T-helper 1 cell treated with Interleukin-12 subunit alpha and Interleukin-12 subunit beta and Interleukin-4 antibody, amounts not matched to agents 30 μg/mL and 1 μg/mL, for 36 hours (primary cell): ENCODE measurements at regions not wholly inside any gene's neighbourhood (a gene's known extent, or its start where the extent isn't known, plus 50 kb on each side); places are given as distances from the start of the nearest gene placed in this dataset.

Experiments used
- H3K27ac Mint-ChIP-seq: one replicate; pipeline ENCODE4 v1.8.0; 2021; ENCODE audit warnings: mild to moderate bottlenecking, mixed read lengths
- H3K27me3 Mint-ChIP-seq: one replicate; pipeline ENCODE4 v1.8.0; 2021; ENCODE audit warnings: low read depth, mixed read lengths
- H3K36me3 Mint-ChIP-seq: one replicate; pipeline ENCODE4 v1.8.0; 2021; ENCODE audit warnings: low read depth, mixed read lengths
- H3K4me1 Mint-ChIP-seq: one replicate; pipeline ENCODE4 v1.8.0; 2021; ENCODE audit warnings: low read depth, mixed read lengths
- H3K4me3 Mint-ChIP-seq: one replicate; pipeline ENCODE4 v1.8.0; 2021; ENCODE audit warnings: mild to moderate bottlenecking, moderate library complexity, mixed read lengths
- H3K9me3 Mint-ChIP-seq: one replicate; pipeline ENCODE4 v1.8.0; 2021; ENCODE audit warnings: mixed read lengths

- H3K27me3 Mint-ChIP-seq, result peaks cover 4% of the 10 kb centered on the region
- no peak overlapping the region for H3K27ac Mint-ChIP-seq
- no peaks in the 10 kb centered on the region for H3K4me1 Mint-ChIP-seq
- H3K4me3 Mint-ChIP-seq, result no peak overlapping the region
- H3K36me3 Mint-ChIP-seq, result no peaks in the 10 kb centered on the region
- no peaks in the 10 kb centered on the region for H3K9me3 Mint-ChIP-seq
Measured at GRCh38 chr19:30679153-30679702, 307.0 kb downstream of the ZNF536 start.

DNA sequence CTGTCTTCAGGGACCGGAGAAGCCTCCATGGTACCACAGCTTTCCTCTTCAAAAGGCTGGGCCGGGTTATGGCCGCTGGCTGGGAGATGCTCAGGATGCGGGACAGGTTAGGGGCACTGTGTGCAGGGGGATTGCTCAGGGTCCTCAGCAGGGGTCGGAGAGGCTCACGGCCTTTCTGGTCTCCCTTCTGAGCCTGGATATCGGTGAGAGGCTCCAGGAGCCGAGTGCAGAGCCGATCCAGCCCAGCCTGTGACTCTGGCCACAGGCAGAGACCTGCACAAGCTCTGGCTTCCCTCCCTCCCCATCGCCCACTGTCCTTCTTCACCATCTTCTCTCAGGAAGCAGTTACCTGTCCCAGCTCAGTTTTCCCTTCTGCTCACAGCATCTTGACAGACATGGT, 306.0 kb downstream of the ZNF536 start:
- H3K27me3 Mint-ChIP-seq, result peaks cover 4% of the 10 kb centered on the region
- no peaks in the 10 kb centered on the region for H3K36me3 Mint-ChIP-seq
- H3K4me3 Mint-ChIP-seq, result no peak overlapping the region
- H3K9me3 Mint-ChIP-seq, result no peaks in the 10 kb centered on the region
- no peak overlapping the region for H3K27ac Mint-ChIP-seq
- no peaks in the 10 kb centered on the region for H3K4me1 Mint-ChIP-seq

DNA sequence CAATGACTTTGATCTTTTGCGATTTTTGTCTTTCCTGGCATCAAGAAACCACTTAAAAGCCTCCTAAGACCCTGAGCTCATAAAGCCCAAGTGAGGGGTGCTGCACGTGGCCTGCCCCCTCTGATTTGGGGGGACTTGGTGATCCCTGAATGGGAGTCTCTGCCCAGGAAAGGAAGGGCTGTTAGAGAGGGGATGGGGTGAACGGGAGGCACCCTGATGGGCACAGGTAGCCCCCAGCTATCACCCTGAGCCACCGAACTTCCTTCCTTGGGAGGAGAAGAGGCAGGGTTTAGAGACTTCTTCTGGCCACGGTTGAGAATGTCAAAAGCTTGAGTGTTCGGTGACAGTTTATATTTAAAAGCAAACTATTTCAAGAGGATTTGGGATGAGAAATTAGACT, 305.5 kb downstream of the ZNF536 start:
- no peak overlapping the region for H3K4me3 Mint-ChIP-seq
- H3K4me1 Mint-ChIP-seq, result no peaks in the 10 kb centered on the region
- H3K27ac Mint-ChIP-seq, result no peak overlapping the region
- no peaks in the 10 kb centered on the region for H3K9me3 Mint-ChIP-seq
- peaks cover 4% of the 10 kb centered on the region for H3K27me3 Mint-ChIP-seq
- no peaks in the 10 kb centered on the region for H3K36me3 Mint-ChIP-seq

- Mint-ChIP-seq H3K4me1 (no peaks in the 10 kb centered on the region), H3K27me3 (peaks cover 4% of the 10 kb centered on the region), H3K4me3 (no peak overlapping the region), H3K27ac (no peak overlapping the region), H3K9me3 (no peaks in the 10 kb centered on the region), H3K36me3 (no peaks in the 10 kb centered on the region)
Measured at GRCh38 chr19:30676990-30677679, 305.0 kb downstream of the ZNF536 start.

DNA sequence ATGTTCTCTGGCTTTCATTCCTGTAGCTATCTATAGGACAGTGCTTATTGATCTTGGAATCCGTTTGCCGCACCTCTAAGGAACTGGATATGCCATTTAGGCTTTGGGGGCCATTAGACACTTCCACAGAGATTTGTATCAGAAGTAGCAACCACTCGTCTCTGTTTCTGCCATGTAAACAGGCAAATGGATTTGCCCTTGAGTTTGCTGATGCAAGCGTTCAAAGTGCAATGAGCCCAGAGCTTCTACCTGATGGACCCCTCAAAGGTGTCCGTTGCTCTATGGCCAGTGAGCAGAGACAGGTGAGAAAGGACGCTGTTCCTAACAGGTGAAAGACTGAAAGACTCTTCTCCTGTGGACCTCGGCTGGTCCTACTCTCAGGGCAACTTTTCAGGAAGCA, 302.9 kb downstream of the ZNF536 start:
- Mint-ChIP-seq H3K36me3 (no peaks in the 10 kb centered on the region), H3K27ac (no peak overlapping the region), H3K9me3 (no peaks in the 10 kb centered on the region), H3K4me1 (no peaks in the 10 kb centered on the region), H3K4me3 (no peak overlapping the region), H3K27me3 (peaks cover 4% of the 10 kb centered on the region)

DNA sequence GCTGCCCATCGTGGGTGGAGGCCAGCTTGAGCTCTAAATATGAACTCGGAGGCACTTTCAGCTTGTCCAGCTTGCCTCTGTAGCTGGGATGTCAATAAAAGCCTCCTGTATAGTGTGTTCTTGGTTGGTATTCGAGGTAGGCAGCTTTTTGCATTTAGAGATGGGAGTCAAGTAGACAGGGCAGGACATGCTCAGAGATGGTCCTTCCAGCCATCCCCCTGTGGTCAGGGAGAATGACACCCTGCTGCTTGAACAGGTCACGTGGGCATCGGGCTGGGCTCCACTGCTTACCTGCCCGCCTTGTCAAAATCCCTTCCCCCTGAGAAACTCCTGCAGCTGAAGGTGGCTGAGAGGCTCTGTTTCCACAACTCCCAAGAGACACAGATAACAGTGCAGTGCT, 302.5 kb downstream of the ZNF536 start:
- Mint-ChIP-seq H3K9me3 (no peaks in the 10 kb centered on the region), H3K4me3 (no peak overlapping the region), H3K27ac (no peak overlapping the region), H3K27me3 (peaks cover 4% of the 10 kb centered on the region), H3K36me3 (no peaks in the 10 kb centered on the region), H3K4me1 (no peaks in the 10 kb centered on the region)

DNA sequence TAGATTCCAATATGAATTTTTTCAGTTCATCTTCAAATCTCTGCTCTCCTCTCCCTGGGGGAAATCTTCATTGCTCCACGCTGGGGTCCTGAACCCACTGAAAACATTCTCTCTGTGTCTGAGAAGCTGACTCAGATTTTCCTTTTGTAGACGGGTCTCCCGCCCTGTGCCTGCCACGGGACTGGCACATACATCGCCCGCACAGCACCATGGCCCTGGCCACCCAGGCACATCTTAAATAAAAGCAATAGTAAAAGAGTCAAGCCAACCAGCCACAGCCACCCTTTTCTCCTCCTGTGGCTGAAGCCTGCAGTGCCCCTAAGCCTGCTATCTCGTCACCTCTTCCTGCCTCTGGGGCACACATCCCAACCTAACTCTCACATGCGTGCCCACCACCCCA, 301.2 kb downstream of the ZNF536 start:
- peaks cover 4% of the 10 kb centered on the region for H3K27me3 Mint-ChIP-seq
- no peaks in the 10 kb centered on the region for H3K36me3 Mint-ChIP-seq
- H3K27ac Mint-ChIP-seq, result no peak overlapping the region
- H3K4me3 Mint-ChIP-seq, result no peak overlapping the region
- no peaks in the 10 kb centered on the region for H3K4me1 Mint-ChIP-seq
- no peaks in the 10 kb centered on the region for H3K9me3 Mint-ChIP-seq

- no peaks in the 10 kb centered on the region for H3K9me3 Mint-ChIP-seq
- peaks cover 4% of the 10 kb centered on the region for H3K27me3 Mint-ChIP-seq
- no peaks in the 10 kb centered on the region for H3K4me1 Mint-ChIP-seq
Measured at GRCh38 chr19:30672926-30673325, 300.7 kb downstream of the ZNF536 start.

GRCh38 chr19:30671622-30672051, 299.5 kb downstream of the ZNF536 start:
- Mint-ChIP-seq H3K27me3 (peaks cover 4% of the 10 kb centered on the region), H3K9me3 (no peaks in the 10 kb centered on the region), H3K4me1 (no peaks in the 10 kb centered on the region), H3K4me3 (no peak overlapping the region), H3K27ac (no peak overlapping the region), H3K36me3 (no peaks in the 10 kb centered on the region)

More at GRCh38 chr19:30672926-30673325, 300.7 kb downstream of the ZNF536 start:
- no peak overlapping the region for H3K27ac Mint-ChIP-seq
- no peak overlapping the region for H3K4me3 Mint-ChIP-seq
- no peaks in the 10 kb centered on the region for H3K36me3 Mint-ChIP-seq

DNA sequence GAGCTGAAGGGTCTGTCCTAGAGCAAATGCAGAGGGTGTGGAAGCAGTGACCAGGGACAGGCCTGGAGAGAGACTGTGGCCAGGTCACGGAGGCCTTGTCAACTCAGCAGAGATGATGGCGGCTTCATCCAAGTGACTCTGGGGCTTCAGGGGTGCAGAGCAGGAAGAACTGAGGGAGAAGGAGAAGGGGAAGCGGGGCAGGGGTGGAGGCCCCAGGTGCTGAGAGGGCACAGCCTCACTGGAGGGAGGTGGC, 299.1 kb downstream of the ZNF536 start:
- H3K4me3 Mint-ChIP-seq, result no peak overlapping the region
- H3K4me1 Mint-ChIP-seq, result no peaks in the 10 kb centered on the region
- no peaks in the 10 kb centered on the region for H3K36me3 Mint-ChIP-seq
- H3K27ac Mint-ChIP-seq, result no peak overlapping the region
- H3K27me3 Mint-ChIP-seq, result peaks cover 4% of the 10 kb centered on the region
- H3K9me3 Mint-ChIP-seq, result no peaks in the 10 kb centered on the region

DNA sequence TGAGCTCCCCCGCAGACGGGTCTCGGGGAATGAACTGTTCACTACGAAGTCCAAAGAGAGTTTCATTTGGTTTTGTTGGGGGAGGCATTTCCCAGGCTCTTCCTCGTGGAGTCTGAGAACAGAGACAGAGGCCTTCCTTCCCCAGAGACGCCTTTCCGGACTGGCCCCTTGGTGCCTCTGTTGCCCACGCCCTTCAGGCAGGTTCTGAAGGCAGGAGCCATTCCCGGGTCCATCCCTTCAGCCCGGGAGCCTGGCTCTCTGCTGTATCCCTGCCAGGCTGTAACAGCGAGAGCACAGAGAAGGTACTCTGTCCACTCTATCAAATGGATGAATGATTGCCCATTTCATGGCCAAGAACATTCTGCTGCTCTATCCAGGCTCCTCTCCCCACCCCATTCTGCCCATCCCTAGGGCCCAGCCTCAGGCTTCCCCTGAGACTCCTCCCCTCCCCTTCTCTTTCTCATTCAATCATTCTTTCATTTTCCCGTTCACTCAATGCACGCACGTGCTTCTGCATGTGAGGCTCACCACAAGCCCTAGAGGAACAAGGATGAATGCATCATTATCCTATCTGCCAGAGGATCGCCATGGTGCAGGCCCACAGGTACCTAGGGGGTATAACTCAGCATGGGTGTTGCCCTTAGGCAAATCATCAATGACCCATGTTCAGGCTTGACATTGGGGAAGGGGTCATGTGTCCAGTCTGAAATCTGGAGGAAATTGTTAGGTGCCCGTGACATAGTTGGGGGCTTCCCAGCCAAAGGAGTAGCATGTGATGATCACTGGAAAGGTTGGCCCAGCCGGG, 298.6 kb downstream of the ZNF536 start:
- H3K27me3 Mint-ChIP-seq, result peaks cover 4% of the 10 kb centered on the region
- no peak overlapping the region for H3K4me3 Mint-ChIP-seq
- no peaks in the 10 kb centered on the region for H3K4me1 Mint-ChIP-seq
- no peaks in the 10 kb centered on the region for H3K9me3 Mint-ChIP-seq
- no peaks in the 10 kb centered on the region for H3K36me3 Mint-ChIP-seq
- no peak overlapping the region for H3K27ac Mint-ChIP-seq

GRCh38 chr19:30670011-30670329, 297.8 kb downstream of the ZNF536 start:
- Mint-ChIP-seq H3K27ac (no peak overlapping the region), H3K4me3 (no peak overlapping the region), H3K4me1 (no peaks in the 10 kb centered on the region), H3K9me3 (no peaks in the 10 kb centered on the region), H3K27me3 (peaks cover 4% of the 10 kb centered on the region), H3K36me3 (no peaks in the 10 kb centered on the region)

DNA sequence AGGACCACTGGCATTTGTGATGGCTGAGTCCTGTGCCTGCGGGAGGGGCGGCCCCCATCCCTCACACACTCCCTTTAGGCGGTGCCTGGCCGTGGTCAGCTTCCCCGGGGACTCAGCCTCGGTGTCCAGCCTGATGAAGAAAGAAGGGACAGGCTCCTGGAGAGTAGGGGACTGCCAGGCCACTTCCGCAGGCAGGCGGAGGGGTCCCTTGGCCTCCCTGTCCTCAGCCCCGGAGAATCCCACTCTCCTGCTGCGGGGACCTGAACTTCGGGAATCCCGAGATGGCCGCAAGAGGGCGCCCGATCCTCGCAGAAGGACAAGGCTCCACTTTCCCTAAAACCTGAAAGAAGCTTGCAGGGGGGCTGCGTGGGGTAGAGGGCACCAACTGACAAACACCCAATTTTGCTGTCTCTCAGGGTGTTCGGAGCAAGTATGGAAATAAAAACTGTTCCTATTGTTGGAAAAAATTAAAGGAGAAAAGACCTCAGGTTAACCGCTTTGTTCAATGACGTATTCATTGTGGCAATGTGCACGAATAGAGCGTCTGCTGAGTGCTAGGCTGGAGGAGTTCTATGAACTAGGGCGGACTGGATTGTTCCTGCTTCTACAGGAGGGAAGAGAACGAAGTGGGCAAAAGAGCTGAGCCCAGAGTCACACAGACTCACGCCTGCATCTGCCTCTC, 297.3 kb downstream of the ZNF536 start:
- no peak overlapping the region for H3K4me3 Mint-ChIP-seq
- no peak overlapping the region for H3K27ac Mint-ChIP-seq
- peaks cover 4% of the 10 kb centered on the region for H3K27me3 Mint-ChIP-seq
- no peaks in the 10 kb centered on the region for H3K4me1 Mint-ChIP-seq
- H3K9me3 Mint-ChIP-seq, result no peaks in the 10 kb centered on the region
- H3K36me3 Mint-ChIP-seq, result no peaks in the 10 kb centered on the region

- Mint-ChIP-seq H3K27me3 (peaks cover 4% of the 10 kb centered on the region), H3K9me3 (no peaks in the 10 kb centered on the region), H3K27ac (no peak overlapping the region), H3K4me1 (no peaks in the 10 kb centered on the region), H3K36me3 (no peaks in the 10 kb centered on the region), H3K4me3 (no peak overlapping the region)
Measured at GRCh38 chr19:30668521-30669155, 296.5 kb downstream of the ZNF536 start.
